ENCODE measurements at regions not wholly inside any gene's neighbourhood (a gene's known extent, or its start where the extent isn't known, plus 50 kb on each side); places are given as distances from the start of the nearest gene placed in this dataset.

DNA sequence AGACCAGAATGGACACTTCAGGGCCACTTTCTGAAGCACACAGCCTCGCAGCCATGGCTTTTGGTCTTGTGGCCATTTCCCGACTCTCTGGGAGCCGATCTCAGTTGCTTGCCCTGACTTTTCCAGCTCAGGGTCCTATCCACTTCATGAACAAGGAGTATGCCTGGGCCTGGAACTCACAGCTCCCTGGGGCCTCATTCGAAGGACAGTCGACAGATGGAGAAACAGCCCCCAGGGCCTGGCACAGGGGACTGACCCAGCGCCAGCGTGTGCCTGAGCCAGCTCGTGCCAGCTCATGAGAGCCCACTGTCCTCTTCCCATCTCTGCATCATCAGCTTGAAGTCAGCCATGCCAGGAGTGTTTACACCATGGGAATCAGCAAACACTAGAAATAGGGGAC, 134.6 kb upstream of the GPC1 start:
- TF ChIP-seq, protein P1, sequence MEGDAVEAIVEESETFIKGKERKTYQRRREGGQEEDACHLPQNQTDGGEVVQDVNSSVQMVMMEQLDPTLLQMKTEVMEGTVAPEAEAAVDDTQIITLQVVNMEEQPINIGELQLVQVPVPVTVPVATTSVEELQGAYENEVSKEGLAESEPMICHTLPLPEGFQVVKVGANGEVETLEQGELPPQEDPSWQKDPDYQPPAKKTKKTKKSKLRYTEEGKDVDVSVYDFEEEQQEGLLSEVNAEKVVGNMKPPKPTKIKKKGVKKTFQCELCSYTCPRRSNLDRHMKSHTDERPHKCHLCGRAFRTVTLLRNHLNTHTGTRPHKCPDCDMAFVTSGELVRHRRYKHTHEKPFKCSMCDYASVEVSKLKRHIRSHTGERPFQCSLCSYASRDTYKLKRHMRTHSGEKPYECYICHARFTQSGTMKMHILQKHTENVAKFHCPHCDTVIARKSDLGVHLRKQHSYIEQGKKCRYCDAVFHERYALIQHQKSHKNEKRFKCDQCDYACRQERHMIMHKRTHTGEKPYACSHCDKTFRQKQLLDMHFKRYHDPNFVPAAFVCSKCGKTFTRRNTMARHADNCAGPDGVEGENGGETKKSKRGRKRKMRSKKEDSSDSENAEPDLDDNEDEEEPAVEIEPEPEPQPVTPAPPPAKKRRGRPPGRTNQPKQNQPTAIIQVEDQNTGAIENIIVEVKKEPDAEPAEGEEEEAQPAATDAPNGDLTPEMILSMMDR (IDR thresholded peaks at IDR 0.05): no peak
- no peak for TF ChIP-seq POLR2A (IDR thresholded peaks at IDR 0.05)

Measured in heart left ventricle (tissue), 13 donors.